NCI-H226 (cell line): ENCODE measurements at regions not wholly inside any gene's neighbourhood (a gene's known extent, or its start where the extent isn't known, plus 50 kb on each side); places are given as distances from the start of the nearest gene placed in this dataset.
"Not testable (repeated sequence)": the region's sequence is repeated elsewhere in the genome, so short reads cannot be mapped to it uniquely, and the experiment has no call there.

Experiments
- DNase-seq: peaks from one replicate; pipeline ENCODE4 v3.0.0-alpha.2; 2015

- no peak for DNase-seq
Measured at GRCh38 chr3:99295836-99296235, 342.6 kb upstream of the COL8A1 start.

GRCh38 chr3:99294092-99294491 lies 344.3 kb upstream of the COL8A1 start:
- not testable (repeated sequence) for DNase-seq

- DNase-seq: no peak
Measured at GRCh38 chr3:99287876-99288275, 350.5 kb upstream of the COL8A1 start.

GRCh38 chr3:99286266-99286845 lies 352.0 kb upstream of the COL8A1 start:
- DNase-seq: peak; percentile 29

GRCh38 chr3:99269606-99270351 lies 368.3 kb upstream of the DCBLD2 start:
- no peak for DNase-seq

- peak; percentile 6 for DNase-seq
Measured at GRCh38 chr3:99256788-99257187, 355.3 kb upstream of the DCBLD2 start.

- no peak for DNase-seq
Measured at GRCh38 chr3:99253963-99254355, 352.5 kb upstream of the DCBLD2 start.

- no peak for DNase-seq
Measured at GRCh38 chr3:99250821-99251355, 349.4 kb upstream of the DCBLD2 start.

GRCh38 chr3:99250272-99250671 lies 348.8 kb upstream of the DCBLD2 start:
- DNase-seq: no peak

- DNase-seq: no peak
Measured at GRCh38 chr3:99249627-99250026, 348.1 kb upstream of the DCBLD2 start.

GRCh38 chr3:99248913-99249312 lies 347.4 kb upstream of the DCBLD2 start:
- no peak for DNase-seq

- DNase-seq: peak; percentile 51
Measured at GRCh38 chr3:99248130-99248529, 346.6 kb upstream of the DCBLD2 start.

GRCh38 chr3:99246010-99246654 lies 344.6 kb upstream of the DCBLD2 start:
- DNase-seq: peak; percentile 24

- DNase-seq: peak; percentile 50
Measured at GRCh38 chr3:99242271-99242670, 340.8 kb upstream of the DCBLD2 start.

- no peak for DNase-seq
Measured at GRCh38 chr3:99240700-99241099, 339.2 kb upstream of the DCBLD2 start.

- DNase-seq: peak; percentile 57
Measured at GRCh38 chr3:99236576-99236975, 335.1 kb upstream of the DCBLD2 start.

GRCh38 chr3:99232696-99233095 lies 331.2 kb upstream of the DCBLD2 start:
- peak; percentile 5 for DNase-seq

- no peak for DNase-seq
Measured at GRCh38 chr3:99218468-99218867, 317.0 kb upstream of the DCBLD2 start.

- no peak for DNase-seq
Measured at GRCh38 chr3:99212969-99213368, 311.5 kb upstream of the DCBLD2 start.

GRCh38 chr3:99211309-99211708 lies 309.8 kb upstream of the DCBLD2 start:
- no peak for DNase-seq

- DNase-seq: no peak
Measured at GRCh38 chr3:99199021-99199420, 297.5 kb upstream of the DCBLD2 start.

GRCh38 chr3:99191186-99191585 lies 289.7 kb upstream of the DCBLD2 start:
- DNase-seq: no peak

GRCh38 chr3:99188936-99189335 lies 287.4 kb upstream of the DCBLD2 start:
- DNase-seq: no peak

GRCh38 chr3:99186016-99186415 lies 284.5 kb upstream of the DCBLD2 start:
- no peak for DNase-seq
